PC-3 (cell line): ENCODE measurements at regions not wholly inside any gene's neighbourhood (a gene's known extent, or its start where the extent isn't known, plus 50 kb on each side); places are given as distances from the start of the nearest gene placed in this dataset.
"Not testable (repeated sequence)": the region's sequence is repeated elsewhere in the genome, so short reads cannot be mapped to it uniquely, and the experiment has no call there.

ENCODE experiments used
- ATAC-seq: fragments of 200-7000 bp; cut with Tn5 transposase; 2 replicates; pipeline ENCODE4 v1.9.1; 2020; ENCODE audit warnings: mild to moderate bottlenecking, moderate library complexity
- BruUV-seq: library from RNA; stranded (reverse); fragments of 400-500 nt; replicated peaks from 2 replicates; lab custom pipeline; 2021; lab: Mats Ljungman, UMichigan
- CTCF ChIA-PET: fragments of 300-600 bp; sonication (Branson Sonifier 250); formaldehyde crosslinking; loops from one replicate; lab custom pipeline; 2022; ENCODE audit warnings: antibody characterized with exemption; lab: Charles Lee
- POLR2A ChIA-PET: fragments of 300-600 bp; sonication (Branson Sonifier 250); formaldehyde crosslinking; loops from one replicate; lab custom pipeline; 2022; ENCODE audit warnings: antibody characterized with exemption; ENCODE audit not compliant: unreplicated experiment; lab: Charles Lee
- DNase-seq: peaks from one replicate; pipeline ENCODE4 v3.0.0-alpha.2; 2015
- H2AFZ ChIP-seq: fragments of 300-600 bp; sonication (generic); 2 replicates; pipeline ENCODE4 v1.6.0; 2016; ENCODE audit warnings: antibody characterized with exemption, low read length
- H3F3A ChIP-seq: fragments of 300-600 bp; sonication (generic); one replicate; pipeline ENCODE4 v1.6.0; 2017; ENCODE audit warnings: antibody characterized with exemption, low read length, control low read depth, mild to moderate bottlenecking; ENCODE audit not compliant: unreplicated experiment
- H3K27ac ChIP-seq: fragments of 300-600 bp; sonication (generic); 2 replicates; pipeline ENCODE4 v1.5.1; 2016; ENCODE audit warnings: mild to moderate bottlenecking, low read length
- H3K27me3 ChIP-seq: fragments of 300-600 bp; sonication (generic); 2 replicates; pipeline ENCODE4 v1.6.1; 2016; ENCODE audit warnings: low read length, mixed read lengths
- H3K36me3 ChIP-seq: fragments of 300-600 bp; sonication (generic); 2 replicates; pipeline ENCODE4 v1.6.1; 2016; ENCODE audit warnings: low read depth, mixed run types, low read length, mixed read lengths
- H3K4me1 ChIP-seq: fragments of 300-600 bp; sonication (generic); 2 replicates; pipeline ENCODE4 v1.5.1; 2016; ENCODE audit warnings: low read length; ENCODE audit not compliant: insufficient read depth
- H3K4me2 ChIP-seq: fragments of 300-600 bp; sonication (generic); 2 replicates; pipeline ENCODE4 v1.6.0; 2016; ENCODE audit warnings: low read length
- H3K4me3 ChIP-seq: fragments of 300-600 bp; sonication (generic); 2 replicates; pipeline ENCODE4 v1.5.1; 2016; ENCODE audit warnings: mild to moderate bottlenecking, low read length, mixed read lengths
- H3K79me2 ChIP-seq: fragments of 300-600 bp; sonication (generic); 2 replicates; pipeline ENCODE4 v1.6.1; 2017; ENCODE audit warnings: low read length, mixed read lengths
- H3K9ac ChIP-seq: fragments of 300-600 bp; sonication (generic); 2 replicates; pipeline ENCODE4 v1.6.0; 2016; ENCODE audit warnings: mild to moderate bottlenecking, low read length
- H3K9me2 ChIP-seq: fragments of 300-600 bp; sonication (generic); replicated peaks from 2 replicates; pipeline ENCODE4 v1.6.1; 2016; ENCODE audit warnings: mixed run types, low read length, mixed read lengths
- H3K9me3 ChIP-seq: fragments of 300-600 bp; sonication (generic); 2 replicates; pipeline ENCODE4 v1.6.1; 2016; ENCODE audit warnings: low read length, mixed read lengths
- H4K20me1 ChIP-seq: fragments of 300-600 bp; sonication (generic); 2 replicates; pipeline ENCODE4 v1.6.1; 2016; ENCODE audit warnings: low read length, mixed read lengths
- CTCF ChIP-seq: fragments of 300-600 bp; sonication (generic); conservative IDR thresholded peaks from 2 replicates; pipeline ENCODE4 v1.5.1; 2017; ENCODE audit warnings: antibody characterized with exemption, low read depth, mild to moderate bottlenecking, low read length
- EZH2 ChIP-seq: fragments of 300-600 bp; sonication (generic); IDR thresholded peaks from one replicate; pipeline ENCODE4 v1.6.1; 2017; ENCODE audit warnings: antibody characterized with exemption, mild to moderate bottlenecking, low read length; ENCODE audit not compliant: unreplicated experiment
- EZH2phosphoT487 ChIP-seq: fragments of 300-600 bp; sonication (generic); IDR thresholded peaks from 2 replicates; pipeline ENCODE4 v1.6.1; 2018; ENCODE audit warnings: mild to moderate bottlenecking, antibody characterized with exemption, low read length, borderline replicate concordance
- intact Hi-C: fragments of 100-400 bp; cut with micrococcal nuclease; formaldehyde crosslinking; loops from 2 replicates; pipeline ENCODE4 v1.9.0; 2023

- H3K27ac ChIP-seq, POLR2A ChIA-PET, H3K27me3 ChIP-seq, H3K79me2 ChIP-seq, H3K9me3 ChIP-seq, H3K36me3 ChIP-seq, DNase-seq, intact Hi-C loops, ATAC-seq, H2AFZ ChIP-seq, BruUV-seq, H3K9me2 ChIP-seq, H3K4me3 ChIP-seq, H3K4me2 ChIP-seq, CTCF ChIA-PET, H4K20me1 ChIP-seq, H3F3A ChIP-seq, H3K4me1 ChIP-seq, H3K9ac ChIP-seq: not testable (repeated sequence)
These were observed 75.8 kb downstream of the ELAPOR2 start for GRCh38 chr7:86983654-86984053.

- DNase-seq, H3K4me3 ChIP-seq, H3K27ac ChIP-seq, H3K36me3 ChIP-seq, BruUV-seq, H3F3A ChIP-seq, ATAC-seq, H3K4me1 ChIP-seq, H3K9ac ChIP-seq, H3K27me3 ChIP-seq, POLR2A ChIA-PET, H3K4me2 ChIP-seq, intact Hi-C loops, CTCF ChIA-PET, H3K9me3 ChIP-seq, H2AFZ ChIP-seq, H3K9me2 ChIP-seq, H4K20me1 ChIP-seq, H3K79me2 ChIP-seq: not testable (repeated sequence)
These were observed 77.5 kb downstream of the ELAPOR2 start for GRCh38 chr7:86981937-86982336.

- DNase-seq (no peak), ATAC-seq (no peak)
- Histone ChIP-seq H3K9me3 (no peaks in the 10 kb centered on the region), H3K4me1 (no peaks in the 10 kb centered on the region), H3K27ac (no peak overlapping the region), H2AFZ (no peak overlapping the region), H4K20me1 (0 out of 2 replicates have a peak, but pooled peaks cover 4% of the 10 kb centered on the region), H3K4me2 (no peak overlapping the region), H3K9ac (no peak overlapping the region), H3K9me2 (no peaks in the 10 kb centered on the region), H3K36me3 (no peaks in the 10 kb centered on the region), H3K4me3 (no peak overlapping the region), H3K27me3 (no peaks in the 10 kb centered on the region), H3K79me2 (0 out of 2 replicates have a peak, but pooled peaks cover 8% of the 10 kb centered on the region), H3F3A (no peaks in the 10 kb centered on the region)
- POLR2A ChIA-PET = no interaction called here
- BruUV-seq = no TSS peak
- TF ChIP-seq EZH2phosphoT487 = no peak
- no peak for TF ChIP-seq CTCF
- no peak for TF ChIP-seq EZH2
- intact Hi-C loops = no loop called here
- CTCF ChIA-PET = no interaction called here
These were observed 78.3 kb downstream of the ELAPOR2 start for GRCh38 chr7:86981127-86981526.

- no peaks in the 10 kb centered on the region for H3K9me3 ChIP-seq
- no peaks in the 10 kb centered on the region for H3F3A ChIP-seq
- 0 out of 2 replicates have a peak, but pooled peaks cover 8% of the 10 kb centered on the region for H3K79me2 ChIP-seq
- DNase-seq (no peak), ATAC-seq (no peak)
- H3K4me1 ChIP-seq = no peaks in the 10 kb centered on the region
- no peaks in the 10 kb centered on the region for H3K36me3 ChIP-seq
- no peak for TF ChIP-seq EZH2
- no peak for TF ChIP-seq CTCF
- TF ChIP-seq EZH2phosphoT487 = no peak
- ChIA-PET POLR2A (no interaction called here), CTCF (no interaction called here)
- H4K20me1 ChIP-seq = 0 out of 2 replicates have a peak, but pooled peaks cover 4% of the 10 kb centered on the region
- H3K9ac ChIP-seq = no peak overlapping the region
- H3K4me2 ChIP-seq = no peak overlapping the region
- H3K27ac ChIP-seq = no peak overlapping the region
- no peak overlapping the region for H2AFZ ChIP-seq
- intact Hi-C loops = no loop called here
- no peak overlapping the region for H3K4me3 ChIP-seq
- no peaks in the 10 kb centered on the region for H3K27me3 ChIP-seq
- no TSS peak for BruUV-seq
- no peaks in the 10 kb centered on the region for H3K9me2 ChIP-seq
These were observed 79.2 kb downstream of the ELAPOR2 start for GRCh38 chr7:86980223-86980622.
